ENCODE measurements at regions not wholly inside any gene's neighbourhood (a gene's known extent, or its start where the extent isn't known, plus 50 kb on each side); places are given as distances from the start of the nearest gene placed in this dataset.
"Not testable (repeated sequence)": the region's sequence is repeated elsewhere in the genome, so short reads cannot be mapped to it uniquely, and the experiment has no call there.

GRCh38 chr6:168934660-168935627, 318.7 kb downstream of the THBS2 start:
- ATAC-seq: no peak
- POLR2A ChIA-PET: no interaction called here

GRCh38 chr6:168932171-168932570, 321.5 kb downstream of the THBS2 start:
- WGBS (ENCODE audit: missing lambda C conversion rate): 45% methylated on average over 16 of the region's 16 CpGs
- H3K4me3 ChIP-seq; ATAC-seq; FAIRE-seq; DNase-seq (ENCODE audit: low read depth in 1 of 2, low spot score in 1 of 2); POLR2A ChIA-PET; H3K4me2 ChIP-seq; H3K27ac ChIP-seq; H3K4me1 ChIP-seq: not testable (repeated sequence)
- CTCF ChIA-PET: interaction anchor here (1.1 kb wide), 1 partner anchor 11 kb away, joined by 5 read pairs; no protein-coding TSS in a partner anchor
- peaks cover 11% of the 10 kb centered on the region; the same call in 1 of the 3 replicates for H3K9me3 ChIP-seq

More at GRCh38 chr6:168934660-168935627, 318.7 kb downstream of the THBS2 start:
- CTCF ChIA-PET: no interaction called here
- Histone ChIP-seq H3K4me3 (no peak overlapping the region), H3K9me3 (peaks cover 11% of the 10 kb centered on the region; the same call in 1 of the 3 replicates), H3K4me1 (no peaks in the 10 kb centered on the region), H3K4me2 (no peak overlapping the region), H3K27ac (no peak overlapping the region)
- TF ChIP-seq HEYL (CRISPR knock-in tag; IDR thresholded peaks at IDR 0.05) (no peak), MYC (IDR thresholded peaks at IDR 0.05; ENCODE audit: borderline replicate concordance, low read length) (no peak), REST (IDR thresholded peaks at IDR 0.05) (no peak), POLR2AphosphoS2 (conservative IDR thresholded peaks at IDR 0.05; ENCODE audit: low read length) (no peak), FOSL2 (IDR thresholded peaks at IDR 0.05) (no peak), FOSL2 (CRISPR knock-in tag; IDR thresholded peaks at IDR 0.05) (no peak), FOSB (CRISPR knock-in tag; IDR thresholded peaks at IDR 0.05) (no peak), KDM5A (IDR thresholded peaks at IDR 0.05) (no peak), EHF (CRISPR knock-in tag; IDR thresholded peaks at IDR 0.05) (no peak), SMC3 (IDR thresholded peaks at IDR 0.05) (no peak), ZC3H11A (IDR thresholded peaks at IDR 0.05) (no peak), HES2 (IDR thresholded peaks at IDR 0.05) (no peak), HOXA7 (CRISPR knock-in tag; IDR thresholded peaks at IDR 0.05) (no peak), EHMT2 (IDR thresholded peaks at IDR 0.05; ENCODE audit: low read depth) (no peak), NPAS2 (CRISPR knock-in tag; IDR thresholded peaks at IDR 0.05; ENCODE audit: borderline replicate concordance) (no peak), JUNB (IDR thresholded peaks at IDR 0.05) (no peak), RARB (CRISPR knock-in tag; IDR thresholded peaks at IDR 0.05) (no peak), RCOR1 (IDR thresholded peaks at IDR 0.05; ENCODE audit: low read depth, low read length) (no peak), TP53 (CRISPR knock-in tag; IDR thresholded peaks at IDR 0.05) (no peak)
- TF ChIP-seq, protein P1, sequence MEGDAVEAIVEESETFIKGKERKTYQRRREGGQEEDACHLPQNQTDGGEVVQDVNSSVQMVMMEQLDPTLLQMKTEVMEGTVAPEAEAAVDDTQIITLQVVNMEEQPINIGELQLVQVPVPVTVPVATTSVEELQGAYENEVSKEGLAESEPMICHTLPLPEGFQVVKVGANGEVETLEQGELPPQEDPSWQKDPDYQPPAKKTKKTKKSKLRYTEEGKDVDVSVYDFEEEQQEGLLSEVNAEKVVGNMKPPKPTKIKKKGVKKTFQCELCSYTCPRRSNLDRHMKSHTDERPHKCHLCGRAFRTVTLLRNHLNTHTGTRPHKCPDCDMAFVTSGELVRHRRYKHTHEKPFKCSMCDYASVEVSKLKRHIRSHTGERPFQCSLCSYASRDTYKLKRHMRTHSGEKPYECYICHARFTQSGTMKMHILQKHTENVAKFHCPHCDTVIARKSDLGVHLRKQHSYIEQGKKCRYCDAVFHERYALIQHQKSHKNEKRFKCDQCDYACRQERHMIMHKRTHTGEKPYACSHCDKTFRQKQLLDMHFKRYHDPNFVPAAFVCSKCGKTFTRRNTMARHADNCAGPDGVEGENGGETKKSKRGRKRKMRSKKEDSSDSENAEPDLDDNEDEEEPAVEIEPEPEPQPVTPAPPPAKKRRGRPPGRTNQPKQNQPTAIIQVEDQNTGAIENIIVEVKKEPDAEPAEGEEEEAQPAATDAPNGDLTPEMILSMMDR (IDR thresholded peaks at IDR 0.05): no peak
- FAIRE-seq (no peak), DNase-seq (ENCODE audit: low read depth in 1 of 2, low spot score in 1 of 2) (no peak)
- 56% methylated on average over 22 of the region's 25 CpGs for WGBS (ENCODE audit: missing lambda C conversion rate)

GRCh38 chr6:168931072-168931471, 322.6 kb downstream of the THBS2 start:
- H3K4me1 ChIP-seq; FAIRE-seq; H3K4me3 ChIP-seq; ATAC-seq; H3K27ac ChIP-seq; POLR2A ChIA-PET; H3K4me2 ChIP-seq; DNase-seq (ENCODE audit: low read depth in 1 of 2, low spot score in 1 of 2); CTCF ChIA-PET: not testable (repeated sequence)
- peaks cover 11% of the 10 kb centered on the region; the same call in 1 of the 3 replicates for H3K9me3 ChIP-seq
- WGBS (ENCODE audit: missing lambda C conversion rate): 48% methylated on average over 17 of the region's 17 CpGs

All from A549 (cell line).